GM11168 (cell line): ENCODE measurements at regions not wholly inside any gene's neighbourhood (a gene's known extent, or its start where the extent isn't known, plus 50 kb on each side); places are given as distances from the start of the nearest gene placed in this dataset.

Source experiments
- in situ Hi-C: fragments of 300-500 bp; cut with MboI; formaldehyde crosslinking; loops from one replicate; pipeline ENCODE4 v1.12.0; 2022; ENCODE audit warnings: low sequenced_read_pairs; ENCODE audit not compliant: unreplicated experiment

DNA sequence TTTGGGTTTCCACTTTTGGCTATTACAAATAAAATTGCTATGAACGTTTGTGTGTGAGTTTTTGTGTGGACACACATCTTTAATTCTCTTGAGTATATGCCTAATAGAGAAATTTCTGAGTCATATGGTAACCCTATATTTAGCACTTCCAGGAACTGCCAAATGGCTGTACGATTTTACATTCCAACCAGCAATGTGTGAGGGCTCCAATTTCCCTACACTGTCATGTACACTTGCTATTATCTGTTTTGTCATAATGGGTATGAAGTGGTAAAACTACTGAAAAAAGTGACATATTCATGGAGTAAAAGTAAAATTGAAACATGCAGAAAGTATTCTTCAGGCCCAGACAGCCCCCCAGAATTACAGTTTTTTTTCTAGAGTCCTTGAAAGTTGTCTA, 59.6 kb upstream of the ESR1 start:
- in situ Hi-C loops = no loop called here

GRCh38 chr6:151749341-151749740, 58.1 kb upstream of the ESR1 start:
- in situ Hi-C loops = no loop called here

DNA sequence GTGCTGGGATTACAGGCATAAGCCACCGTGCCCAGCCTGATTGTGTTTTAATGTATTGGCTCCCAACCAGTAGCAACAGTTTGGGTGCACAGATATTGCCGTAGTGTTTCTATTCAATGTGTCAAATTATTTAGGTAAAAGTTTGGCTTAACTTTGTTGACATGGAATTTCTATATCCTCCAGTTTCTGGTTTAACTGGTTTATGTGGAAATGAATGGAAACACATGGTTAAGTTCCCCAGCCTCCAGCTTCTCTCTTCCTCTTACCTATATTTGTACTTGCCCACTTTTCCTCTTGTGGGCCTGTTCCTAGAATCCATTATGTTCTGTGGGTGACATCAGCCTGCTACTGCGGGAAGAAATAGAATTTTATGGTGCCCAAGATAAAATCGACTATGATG, 53.9 kb upstream of the ESR1 start:
- in situ Hi-C loops = loop anchor here (25.0 kb wide), 1 partner anchor 509 kb away; no protein-coding TSS in a partner anchor

- in situ Hi-C loops = loop anchor here (25.0 kb wide), 1 partner anchor 505 kb away; no protein-coding TSS in a partner anchor
Observed at GRCh38 chr6:151757506-151757955, 50.0 kb upstream of the ESR1 start.
